Nephron (organoid): ENCODE measurements at regions not wholly inside any gene's neighbourhood (a gene's known extent, or its start where the extent isn't known, plus 50 kb on each side); places are given as distances from the start of the nearest gene placed in this dataset.
A peak's percentile ranks its signal among the peaks of the same experiment; 100 is the strongest.

Source experiments
- H3K27ac Mint-ChIP-seq, 3 experiments: 2 replicates each; pipeline ENCODE4 v1.8.0; 2020; ENCODE audit warnings: mixed read lengths in 3 of 3, mild to moderate bottlenecking in 2 of 3, moderate library complexity in 1 of 3
- H3K27me3 Mint-ChIP-seq: 2 replicates; pipeline ENCODE4 v1.8.0; 2021; ENCODE audit warnings: low read depth, mild to moderate bottlenecking, moderate library complexity, mixed read lengths
- H3K36me3 Mint-ChIP-seq: 2 replicates; pipeline ENCODE4 v1.8.0; 2020; ENCODE audit warnings: low read depth, mixed read lengths
- H3K4me1 Mint-ChIP-seq: 2 replicates; pipeline ENCODE4 v1.8.0; 2020; ENCODE audit warnings: mixed read lengths
- H3K4me3 Mint-ChIP-seq, 3 experiments: 2 replicates each; pipeline ENCODE4 v1.8.0; 2020; ENCODE audit warnings: mild to moderate bottlenecking in 3 of 3, mixed read lengths in 3 of 3, moderate library complexity in 2 of 3
- H3K9me3 Mint-ChIP-seq: 2 replicates; pipeline ENCODE4 v1.8.0; 2020; ENCODE audit warnings: mixed read lengths
- CTCF ChIP-seq, 3 experiments: fragments of 200-600 bp; sonication (generic); IDR thresholded peaks; one replicate each; pipeline ENCODE4 v1.5.0; 2021; ENCODE audit warnings: antibody characterized with exemption in 3 of 3; ENCODE audit not compliant: unreplicated experiment in 3 of 3

GRCh38 chr6:114534813-114535212, 192.0 kb upstream of the HS3ST5 start:
- no peak overlapping the region for H3K4me3 Mint-ChIP-seq
- H3K27ac Mint-ChIP-seq = no peak overlapping the region
- H3K4me1 Mint-ChIP-seq = no peaks in the 10 kb centered on the region
- H3K27me3 Mint-ChIP-seq = peaks cover 7% of the 10 kb centered on the region
- no peaks in the 10 kb centered on the region for H3K36me3 Mint-ChIP-seq
- no peak for TF ChIP-seq CTCF (IDR thresholded peaks at IDR 0.05; ENCODE audit: unreplicated experiment in 3 of 3)
- peaks cover 2% of the 10 kb centered on the region for H3K9me3 Mint-ChIP-seq

- no peaks in the 10 kb centered on the region for H3K9me3 Mint-ChIP-seq
- no peak for TF ChIP-seq CTCF (IDR thresholded peaks at IDR 0.05; ENCODE audit: unreplicated experiment in 3 of 3)
- no peak overlapping the region for H3K27ac Mint-ChIP-seq
- no peak overlapping the region for H3K4me3 Mint-ChIP-seq
- H3K27me3 Mint-ChIP-seq = no peaks in the 10 kb centered on the region
- H3K4me1 Mint-ChIP-seq = peaks cover 11% of the 10 kb centered on the region
- no peaks in the 10 kb centered on the region for H3K36me3 Mint-ChIP-seq
These were observed 181.3 kb upstream of the HS3ST5 start for GRCh38 chr6:114524081-114524480.

- H3K27me3 Mint-ChIP-seq = no peaks in the 10 kb centered on the region
- TF ChIP-seq CTCF (IDR thresholded peaks at IDR 0.05; ENCODE audit: unreplicated experiment in 3 of 3) = no peak
- H3K4me1 Mint-ChIP-seq = peaks cover 11% of the 10 kb centered on the region
- no peak overlapping the region for H3K27ac Mint-ChIP-seq
- no peaks in the 10 kb centered on the region for H3K9me3 Mint-ChIP-seq
- no peaks in the 10 kb centered on the region for H3K36me3 Mint-ChIP-seq
- H3K4me3 Mint-ChIP-seq = no peak overlapping the region
These were observed 180.7 kb upstream of the HS3ST5 start for GRCh38 chr6:114523508-114523907.

- H3K36me3 Mint-ChIP-seq = no peaks in the 10 kb centered on the region
- no peak overlapping the region for H3K27ac Mint-ChIP-seq
- H3K27me3 Mint-ChIP-seq = no peaks in the 10 kb centered on the region
- peaks cover 11% of the 10 kb centered on the region for H3K4me1 Mint-ChIP-seq
- H3K4me3 Mint-ChIP-seq = no peak overlapping the region
- no peak for TF ChIP-seq CTCF (IDR thresholded peaks at IDR 0.05; ENCODE audit: unreplicated experiment in 3 of 3)
- H3K9me3 Mint-ChIP-seq = no peaks in the 10 kb centered on the region
These were observed 179.1 kb upstream of the HS3ST5 start for GRCh38 chr6:114521926-114522325.

- no peaks in the 10 kb centered on the region for H3K9me3 Mint-ChIP-seq
- no peaks in the 10 kb centered on the region for H3K36me3 Mint-ChIP-seq
- H3K4me1 Mint-ChIP-seq = peaks cover 5% of the 10 kb centered on the region
- no peak overlapping the region for H3K27ac Mint-ChIP-seq
- no peaks in the 10 kb centered on the region for H3K27me3 Mint-ChIP-seq
- no peak overlapping the region for H3K4me3 Mint-ChIP-seq
- TF ChIP-seq CTCF (IDR thresholded peaks at IDR 0.05; ENCODE audit: unreplicated experiment in 3 of 3) = no peak
These were observed 178.2 kb upstream of the HS3ST5 start for GRCh38 chr6:114520976-114521375.

- H3K4me1 Mint-ChIP-seq = no peaks in the 10 kb centered on the region
- peaks cover 1% of the 10 kb centered on the region for H3K9me3 Mint-ChIP-seq
- TF ChIP-seq CTCF (IDR thresholded peaks at IDR 0.05; ENCODE audit: unreplicated experiment in 3 of 3) = no peak
- H3K27ac Mint-ChIP-seq = peak overlapping the region; percentile 42 to 81 (median 75)
- no peak overlapping the region for H3K4me3 Mint-ChIP-seq
- no peaks in the 10 kb centered on the region for H3K36me3 Mint-ChIP-seq
- no peaks in the 10 kb centered on the region for H3K27me3 Mint-ChIP-seq
These were observed 171.3 kb upstream of the HS3ST5 start for GRCh38 chr6:114514170-114514569.
